Endothelial cell of hepatic sinusoid (primary cell): ENCODE measurements at regions not wholly inside any gene's neighbourhood (a gene's known extent, or its start where the extent isn't known, plus 50 kb on each side); places are given as distances from the start of the nearest gene placed in this dataset.

Experiments
- in situ Hi-C: cut with HindIII; loops from 2 replicates; pipeline ENCODE4 v1.10.0; 2017; ENCODE audit warnings: low sequenced_read_pairs

DNA sequence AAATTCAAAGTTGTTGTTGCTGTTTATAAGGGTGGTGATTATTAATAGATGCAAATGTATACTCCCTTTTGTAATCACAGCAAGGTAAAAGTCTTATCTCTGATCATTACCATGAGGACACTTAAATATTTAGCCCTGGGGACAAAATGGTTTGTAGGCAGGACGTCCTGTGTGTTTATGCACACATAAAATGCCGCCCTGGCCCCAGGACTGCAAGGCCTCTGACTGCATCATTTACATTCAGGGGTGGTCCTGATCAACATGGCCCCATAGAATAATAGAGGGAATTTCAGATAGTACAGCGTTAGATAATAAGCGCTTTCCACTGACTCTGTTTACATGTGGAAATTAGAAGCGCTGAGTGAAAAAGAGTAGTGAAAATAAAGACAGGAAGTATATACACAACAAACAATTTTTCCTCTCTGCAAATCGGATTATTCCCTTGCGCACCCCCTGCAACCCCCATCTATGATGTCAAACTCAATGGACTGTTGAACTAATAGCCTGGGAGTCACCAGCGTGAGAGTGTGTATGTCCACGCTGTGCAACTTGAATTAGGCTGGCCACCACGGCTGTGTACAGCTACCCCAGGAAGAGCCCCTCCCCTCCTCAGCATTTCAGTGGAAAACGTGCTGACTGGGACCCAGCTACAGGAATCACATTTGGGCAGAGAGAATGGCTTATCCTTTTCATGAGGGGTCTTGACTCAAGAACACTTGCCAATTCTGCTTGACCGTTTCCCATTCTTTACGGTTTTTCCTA, 291.5 kb downstream of the SOX11 start:
- in situ Hi-C loops: no loop called here

DNA sequence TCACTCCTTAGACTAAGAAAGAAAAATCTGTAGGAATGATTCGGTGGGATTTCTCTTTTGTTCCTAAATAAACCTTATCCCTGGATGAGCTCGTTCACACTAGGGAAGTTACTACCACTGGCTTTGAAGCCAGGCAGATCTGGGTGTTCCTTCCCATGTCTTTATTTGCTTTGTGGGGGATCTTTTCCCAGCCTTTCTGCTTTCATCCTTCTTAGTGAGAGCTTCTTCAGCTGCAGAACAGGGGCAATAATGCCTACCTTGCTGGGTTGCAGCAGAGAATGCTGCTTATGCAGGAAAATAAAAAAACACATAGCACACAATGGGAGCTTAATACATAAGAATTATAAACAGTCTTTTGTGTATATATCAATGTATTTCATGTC, 292.1 kb downstream of the SOX11 start:
- in situ Hi-C loops: no loop called here

- in situ Hi-C loops: no loop called here
These were observed 292.8 kb downstream of the SOX11 start for GRCh38 chr2:5984946-5985345.

DNA sequence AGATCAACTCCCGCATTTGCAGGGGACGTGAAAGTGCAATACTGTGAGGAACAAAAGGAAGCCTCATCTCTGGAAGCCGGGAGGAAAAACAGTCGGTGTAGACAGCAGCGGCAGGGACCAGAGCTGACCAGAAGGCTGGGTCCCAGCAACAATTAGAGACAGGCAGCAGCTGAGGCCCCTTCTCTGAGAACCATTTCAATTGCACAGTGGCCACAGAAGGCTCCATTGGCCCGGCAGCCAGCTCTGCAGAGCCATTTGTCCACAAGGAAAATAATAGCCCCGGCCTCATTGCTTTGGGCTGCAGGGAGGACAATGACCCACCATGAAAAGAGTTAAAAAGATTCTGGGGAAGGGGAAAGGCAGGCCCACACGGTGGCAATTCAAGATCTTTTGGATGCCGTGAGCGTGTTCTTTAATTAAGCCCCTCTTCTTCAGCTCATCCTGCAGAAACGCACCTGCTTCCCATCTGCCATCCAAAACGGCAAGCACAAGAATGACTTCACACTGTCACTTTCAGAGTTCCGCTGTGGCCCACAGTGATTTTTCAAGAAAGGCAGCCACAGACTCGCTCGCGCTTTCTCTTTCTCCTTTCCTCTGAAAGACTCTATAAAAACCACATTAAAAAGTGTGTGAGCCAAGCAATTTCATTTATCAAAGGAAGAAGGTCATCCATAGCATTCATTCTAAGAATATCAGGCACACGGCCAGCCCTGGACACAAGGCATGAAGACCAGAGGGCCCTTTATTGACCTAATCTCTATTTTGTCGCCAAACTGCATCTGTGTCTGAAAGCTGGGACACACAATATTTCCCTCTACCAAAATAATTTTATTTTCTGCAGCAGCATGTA, 293.6 kb downstream of the SOX11 start:
- in situ Hi-C loops: no loop called here

- in situ Hi-C loops: no loop called here
These were observed 294.9 kb downstream of the SOX11 start for GRCh38 chr2:5986801-5987787.

DNA sequence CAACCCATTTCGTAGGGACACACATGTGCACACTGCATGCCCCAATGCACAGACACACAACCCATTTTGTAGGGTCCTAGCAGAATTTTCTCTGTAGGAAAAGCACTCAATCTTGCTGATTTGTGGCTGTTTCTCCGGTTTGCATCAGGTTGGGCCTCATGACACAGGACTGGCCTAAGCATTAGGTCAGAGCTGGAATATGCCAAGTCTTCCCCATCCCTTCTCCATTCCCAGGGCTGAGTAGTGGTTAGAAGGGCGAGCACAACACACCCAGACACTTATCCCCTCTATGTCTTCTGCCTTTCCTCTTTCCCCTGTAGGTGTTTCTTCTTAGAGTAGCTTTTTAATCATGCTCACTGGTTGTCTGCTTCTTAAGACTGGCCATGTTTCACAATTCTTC, 295.9 kb downstream of the SOX11 start:
- in situ Hi-C loops: no loop called here

DNA sequence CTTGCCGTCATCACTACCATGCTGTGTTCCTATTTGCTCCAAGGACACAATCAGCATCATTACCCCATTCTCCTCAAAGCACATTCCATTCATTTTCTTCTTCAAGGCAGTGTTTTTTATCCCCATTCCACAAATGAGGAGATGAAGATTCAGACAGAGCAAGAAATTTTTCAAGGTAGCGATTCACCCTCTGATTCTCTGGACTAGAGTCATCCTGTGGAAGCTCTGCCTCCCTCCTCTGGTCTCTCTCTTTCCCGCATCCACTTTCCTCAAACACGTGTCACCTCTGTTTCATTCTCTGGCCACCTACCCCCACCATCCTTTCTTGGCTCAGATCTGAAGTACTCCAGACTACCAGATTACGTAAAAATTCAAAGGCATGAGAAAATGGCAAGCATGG, 297.9 kb downstream of the SOX11 start:
- in situ Hi-C loops: no loop called here

DNA sequence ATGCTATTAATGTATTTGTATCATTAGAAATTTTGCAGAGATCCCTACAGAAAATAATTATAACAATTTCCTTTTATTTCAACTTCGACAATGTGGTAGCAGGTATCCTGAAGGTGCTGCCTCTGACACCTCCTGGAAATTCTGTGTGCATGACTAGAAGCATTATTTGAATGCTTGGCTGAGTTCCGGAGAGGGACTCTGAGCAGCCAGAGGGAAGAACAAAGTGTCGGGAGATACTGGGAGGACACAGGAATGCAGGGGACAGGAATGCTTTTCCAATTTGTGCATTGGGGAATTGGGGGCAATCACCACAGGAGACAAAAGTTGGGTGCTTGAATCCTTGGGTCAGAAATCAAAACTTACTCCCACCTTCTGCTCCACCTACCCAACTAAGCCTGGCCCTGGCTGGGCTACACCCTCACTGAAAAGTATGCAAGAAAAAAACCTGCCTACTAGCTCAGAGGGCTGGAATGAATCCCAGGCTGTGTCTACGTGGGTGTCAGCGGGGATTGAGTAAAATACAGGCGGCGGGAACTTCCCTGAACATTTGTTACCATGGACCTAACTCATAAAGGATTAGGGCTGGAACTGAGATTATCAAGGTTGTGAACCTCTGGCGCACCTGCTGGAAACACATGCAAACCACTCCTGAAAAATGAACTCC, 299.3 kb downstream of the SOX11 start:
- in situ Hi-C loops: no loop called here

DNA sequence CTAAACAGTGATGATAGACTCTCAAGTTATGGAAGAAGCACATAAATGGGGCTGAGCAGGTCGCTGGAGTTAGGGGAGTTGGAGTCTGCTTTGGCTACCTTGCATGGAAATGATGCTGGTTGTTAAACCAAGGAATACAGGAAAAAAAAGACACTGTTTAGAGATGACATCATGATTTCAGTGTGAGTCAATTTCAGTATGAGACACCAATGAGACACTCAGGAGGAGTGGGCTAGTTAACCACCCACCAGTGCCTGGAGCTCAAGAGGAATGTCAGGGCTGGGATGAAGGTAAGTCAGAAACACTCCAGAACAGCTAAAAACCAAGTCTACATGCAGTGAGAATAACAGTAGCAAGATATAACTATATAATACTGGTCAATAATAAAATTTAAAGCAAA, 303.6 kb downstream of the SOX11 start:
- in situ Hi-C loops: loop anchor here (5.0 kb wide), 2 partner anchors 54 to 56 kb away; no protein-coding TSS in a partner anchor

GRCh38 chr2:6008186-6008585, 316.0 kb downstream of the SOX11 start:
- in situ Hi-C loops: no loop called here

DNA sequence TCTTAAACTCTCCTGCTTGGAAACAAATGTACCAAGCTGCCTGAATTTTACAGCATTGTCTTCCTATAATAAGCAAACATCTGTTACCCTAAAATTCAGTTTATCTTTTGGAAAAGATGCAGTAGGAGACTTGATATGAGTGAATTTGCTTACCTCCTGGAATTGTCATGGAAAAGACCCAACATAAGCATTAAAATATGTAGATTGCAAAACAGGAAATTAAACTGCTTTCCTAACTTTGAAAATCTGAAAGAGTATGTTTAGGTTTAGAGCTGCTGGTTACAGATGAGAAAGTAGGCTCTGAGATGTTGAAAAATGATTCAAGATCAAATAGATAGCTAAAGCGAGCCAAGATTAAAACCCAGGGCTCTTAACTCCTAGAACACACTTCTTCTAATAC, 316.5 kb downstream of the SOX11 start:
- in situ Hi-C loops: no loop called here

DNA sequence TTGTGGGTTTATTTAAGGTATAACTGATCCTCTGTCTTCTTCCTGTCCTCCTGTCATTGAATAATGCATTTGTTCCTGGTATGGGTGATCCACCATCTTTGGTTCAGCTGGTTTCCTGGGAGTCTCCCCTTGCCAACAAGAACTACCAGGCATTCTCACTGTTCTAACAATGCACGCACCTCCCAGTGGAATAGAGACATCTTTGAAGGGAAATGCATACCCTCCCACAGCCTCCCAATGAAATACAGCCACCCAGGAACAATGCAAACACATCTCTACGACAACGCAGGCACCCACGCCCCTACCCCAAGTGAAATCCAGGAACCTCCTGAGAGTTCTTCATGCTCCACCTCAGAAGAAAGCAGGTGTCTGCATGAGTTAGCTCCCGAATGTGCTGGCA, 318.0 kb downstream of the SOX11 start:
- in situ Hi-C loops: no loop called here

GRCh38 chr2:6011921-6012320, 319.7 kb downstream of the SOX11 start:
- in situ Hi-C loops: no loop called here

DNA sequence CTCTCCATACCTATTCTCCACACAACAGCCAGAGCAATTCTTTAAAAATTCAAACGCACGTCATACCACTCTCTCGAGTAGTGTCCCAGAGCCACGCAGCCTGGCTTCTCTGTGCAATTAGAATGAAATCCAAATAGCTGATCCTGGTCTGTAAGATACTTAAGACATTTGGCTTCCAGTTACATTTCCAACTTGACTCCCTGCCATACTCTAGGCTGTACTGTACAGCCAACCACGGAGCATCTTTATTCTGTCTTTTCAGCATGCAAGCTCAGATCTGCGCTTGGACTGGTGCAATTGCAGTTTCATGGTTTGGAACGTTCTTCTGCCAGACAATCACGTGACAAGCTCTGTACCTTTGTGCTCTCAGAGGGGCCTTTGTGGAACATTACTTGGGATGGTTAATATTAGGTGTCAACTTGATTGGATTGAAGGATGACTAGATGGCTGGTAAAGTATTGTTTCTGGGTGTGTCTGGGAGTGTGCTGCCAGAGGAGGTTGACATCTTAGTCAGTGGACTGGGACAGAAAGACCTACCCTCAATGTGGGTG, 325.6 kb downstream of the SOX11 start:
- in situ Hi-C loops: no loop called here

DNA sequence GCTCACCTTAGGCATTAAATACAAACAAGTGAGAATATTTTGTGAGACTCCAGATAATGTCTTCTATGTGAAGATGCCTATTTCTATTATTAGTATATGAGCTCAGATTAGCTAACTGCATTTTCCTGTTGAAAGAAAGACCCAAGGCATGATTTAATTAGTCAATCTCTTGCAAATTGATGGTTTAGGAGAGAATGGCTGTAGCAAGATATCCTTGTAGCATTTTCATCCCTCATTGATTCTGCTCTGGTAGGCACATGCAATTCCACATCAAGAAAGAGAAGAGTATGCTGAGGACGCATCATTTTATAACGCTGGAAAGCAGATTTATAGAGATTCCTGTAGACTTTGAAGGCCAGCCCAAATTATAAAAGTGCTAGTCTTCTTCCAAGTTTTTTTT, 332.0 kb downstream of the SOX11 start:
- in situ Hi-C loops: no loop called here

GRCh38 chr2:6024784-6025183, 332.6 kb downstream of the SOX11 start:
- in situ Hi-C loops: no loop called here

- in situ Hi-C loops: no loop called here
These were observed 333.2 kb downstream of the SOX11 start for GRCh38 chr2:6025391-6025790.

DNA sequence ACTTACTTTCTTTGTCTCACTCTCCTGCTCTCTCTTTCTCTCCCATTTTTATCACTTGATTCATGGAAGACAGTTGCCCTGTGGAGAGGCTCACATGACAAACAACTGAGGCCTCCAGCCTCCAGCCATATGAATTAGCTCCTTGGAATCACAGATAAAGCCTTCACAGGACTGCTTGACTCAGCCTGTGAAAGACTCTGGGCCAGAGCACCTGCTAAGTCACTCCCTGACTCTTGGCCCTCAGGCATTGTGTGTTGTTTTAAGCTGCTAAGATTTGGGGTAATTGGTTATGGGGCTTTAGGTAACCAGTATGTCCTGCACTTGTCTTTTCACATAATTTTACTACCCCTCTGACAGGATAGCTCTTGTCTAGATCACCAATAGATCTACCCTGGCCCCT, 334.9 kb downstream of the SOX11 start:
- in situ Hi-C loops: no loop called here

DNA sequence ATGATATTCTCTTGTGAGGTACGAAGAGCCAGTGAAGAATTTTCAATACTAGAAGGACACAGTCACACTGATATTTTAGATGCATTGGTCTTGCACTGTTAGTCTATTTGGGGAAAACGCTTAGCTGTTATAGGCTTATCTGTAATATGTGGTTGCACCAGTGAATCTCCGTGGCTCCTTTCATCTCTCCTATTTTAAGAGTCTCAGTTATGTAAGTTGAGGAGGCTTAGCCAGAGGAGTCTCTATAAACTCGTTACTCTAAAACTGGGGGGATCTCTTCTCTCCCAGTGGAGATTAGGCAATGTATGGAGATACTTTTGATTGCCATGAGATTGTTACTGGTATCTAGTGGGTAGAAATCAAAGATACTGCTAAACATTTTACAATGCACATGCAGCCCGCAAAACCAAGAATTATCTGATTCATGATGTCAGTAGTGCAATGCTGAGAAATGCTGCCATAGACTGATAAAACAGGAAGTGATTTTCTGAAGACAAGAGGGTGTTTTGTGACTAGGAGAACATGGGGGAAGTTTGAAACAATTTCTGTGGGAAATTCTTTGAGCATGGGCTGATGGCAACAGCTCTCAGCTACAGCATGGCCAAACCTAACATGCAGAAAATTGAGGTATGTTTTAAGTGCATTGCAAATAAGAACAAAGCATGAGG, 339.1 kb downstream of the SOX11 start:
- in situ Hi-C loops: no loop called here

GRCh38 chr2:6036211-6036610, 344.0 kb downstream of the SOX11 start:
- in situ Hi-C loops: no loop called here
